ENCODE measurements at regions not wholly inside any gene's neighbourhood (a gene's known extent, or its start where the extent isn't known, plus 50 kb on each side); places are given as distances from the start of the nearest gene placed in this dataset.

GRCh38 chr9:21592063-21592338 lies 109.9 kb upstream of the IFNE start:
- TF ChIP-seq, protein P1, sequence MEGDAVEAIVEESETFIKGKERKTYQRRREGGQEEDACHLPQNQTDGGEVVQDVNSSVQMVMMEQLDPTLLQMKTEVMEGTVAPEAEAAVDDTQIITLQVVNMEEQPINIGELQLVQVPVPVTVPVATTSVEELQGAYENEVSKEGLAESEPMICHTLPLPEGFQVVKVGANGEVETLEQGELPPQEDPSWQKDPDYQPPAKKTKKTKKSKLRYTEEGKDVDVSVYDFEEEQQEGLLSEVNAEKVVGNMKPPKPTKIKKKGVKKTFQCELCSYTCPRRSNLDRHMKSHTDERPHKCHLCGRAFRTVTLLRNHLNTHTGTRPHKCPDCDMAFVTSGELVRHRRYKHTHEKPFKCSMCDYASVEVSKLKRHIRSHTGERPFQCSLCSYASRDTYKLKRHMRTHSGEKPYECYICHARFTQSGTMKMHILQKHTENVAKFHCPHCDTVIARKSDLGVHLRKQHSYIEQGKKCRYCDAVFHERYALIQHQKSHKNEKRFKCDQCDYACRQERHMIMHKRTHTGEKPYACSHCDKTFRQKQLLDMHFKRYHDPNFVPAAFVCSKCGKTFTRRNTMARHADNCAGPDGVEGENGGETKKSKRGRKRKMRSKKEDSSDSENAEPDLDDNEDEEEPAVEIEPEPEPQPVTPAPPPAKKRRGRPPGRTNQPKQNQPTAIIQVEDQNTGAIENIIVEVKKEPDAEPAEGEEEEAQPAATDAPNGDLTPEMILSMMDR (IDR thresholded peaks at IDR 0.05) = no peak
- no peak for TF ChIP-seq POLR2A (IDR thresholded peaks at IDR 0.05)

Data from adrenal gland (tissue), 5 donors.